Kidney epithelial cell (primary cell): ENCODE measurements at regions not wholly inside any gene's neighbourhood (a gene's known extent, or its start where the extent isn't known, plus 50 kb on each side); places are given as distances from the start of the nearest gene placed in this dataset.
A peak's percentile ranks its signal among the peaks of the same experiment; 100 is the strongest.
"Not testable (repeated sequence)": the region's sequence is repeated elsewhere in the genome, so short reads cannot be mapped to it uniquely, and the experiment has no call there.

ENCODE experiments used
- DNase-seq: peaks from one replicate; pipeline ENCODE4 v3.0.0-alpha.2; 2010; ENCODE audit warnings: low read depth
- H3K27me3 ChIP-seq: 2 replicates; pipeline ENCODE4 v1.6.0; 2011; ENCODE audit warnings: low read length; ENCODE audit not compliant: control insufficient read depth, insufficient read depth
- H3K36me3 ChIP-seq: 2 replicates; pipeline ENCODE4 v1.5.1; 2011; ENCODE audit warnings: low read length; ENCODE audit not compliant: control insufficient read depth, insufficient read depth
- H3K4me3 ChIP-seq: 2 replicates; pipeline ENCODE4 v1.5.1; 2011; ENCODE audit warnings: low read depth, mild to moderate bottlenecking, control low read depth, low read length
- CTCF ChIP-seq: IDR thresholded peaks from 2 replicates; pipeline ENCODE4 v1.5.1; 2011; ENCODE audit warnings: mild to moderate bottlenecking, moderate library complexity, low read length, control low read depth, inconsistent platforms; ENCODE audit not compliant: insufficient read depth, poor library complexity, severe bottlenecking

- no peak for DNase-seq
- no peak for TF ChIP-seq CTCF
- Histone ChIP-seq H3K27me3 (no peaks in the 10 kb centered on the region), H3K4me3 (no peak overlapping the region), H3K36me3 (no peaks in the 10 kb centered on the region)
Observed at GRCh38 chr13:87244256-87244890, 426.8 kb upstream of the SLITRK5 start.

- H3K27me3 ChIP-seq, DNase-seq, H3K4me3 ChIP-seq, H3K36me3 ChIP-seq: not testable (repeated sequence)
Observed at GRCh38 chr13:87249847-87250246, 421.3 kb upstream of the SLITRK5 start.

- H3K36me3 ChIP-seq = no peaks in the 10 kb centered on the region
- no peak for DNase-seq
- no peak for TF ChIP-seq CTCF
- no peak overlapping the region for H3K4me3 ChIP-seq
- no peaks in the 10 kb centered on the region for H3K27me3 ChIP-seq
Observed at GRCh38 chr13:87255394-87255793, 415.8 kb upstream of the SLITRK5 start.

- Histone ChIP-seq H3K4me3 (no peak overlapping the region), H3K27me3 (no peaks in the 10 kb centered on the region), H3K36me3 (no peaks in the 10 kb centered on the region)
- TF ChIP-seq CTCF = peak; percentile 53
- no peak for DNase-seq
Observed at GRCh38 chr13:87259479-87260083, 411.6 kb upstream of the SLITRK5 start.

GRCh38 chr13:87274209-87274819 is 396.9 kb upstream of the SLITRK5 start:
- DNase-seq = peak; percentile 14
- H3K4me3 ChIP-seq = no peak overlapping the region
- no peaks in the 10 kb centered on the region for H3K27me3 ChIP-seq
- H3K36me3 ChIP-seq = no peaks in the 10 kb centered on the region
- TF ChIP-seq CTCF = peak; percentile 67

- peak; percentile 1 for TF ChIP-seq CTCF
- H3K4me3 ChIP-seq = no peak overlapping the region
- no peak for DNase-seq
- H3K27me3 ChIP-seq = no peaks in the 10 kb centered on the region
- no peaks in the 10 kb centered on the region for H3K36me3 ChIP-seq
Observed at GRCh38 chr13:87280139-87280538, 391.0 kb upstream of the SLITRK5 start.
